Liver (tissue), 3 donors: ENCODE measurements at regions not wholly inside any gene's neighbourhood (a gene's known extent, or its start where the extent isn't known, plus 50 kb on each side); places are given as distances from the start of the nearest gene placed in this dataset.

Source experiments
- SP1 ChIP-seq: IDR thresholded peaks from 2 replicates; pipeline ENCODE4 v1.6.1; 2018; ENCODE audit warnings: antibody characterized with exemption, mild to moderate bottlenecking
- TAF1 ChIP-seq: conservative IDR thresholded peaks from 2 replicates; pipeline ENCODE4 v1.6.1; 2016; ENCODE audit warnings: antibody characterized with exemption, mild to moderate bottlenecking
- YY1 ChIP-seq: IDR thresholded peaks from 2 replicates; pipeline ENCODE4 v1.6.1; 2016; ENCODE audit warnings: antibody characterized with exemption, mild to moderate bottlenecking
- TF ChIP-seq, protein P1 (sequence below): fragments of 150-350 bp; IDR thresholded peaks from 2 replicates; pipeline ENCODE4 v1.5.1; 2017; ENCODE audit warnings: improper control_type of control experiment, low read depth, low read length; ENCODE audit not compliant: missing input control
- TF ChIP-seq, protein P2 (sequence below): IDR thresholded peaks from 2 replicates; pipeline ENCODE4 v1.6.1; 2016; ENCODE audit warnings: antibody characterized with exemption
- TF ChIP-seq, protein P3 (sequence below): IDR thresholded peaks from 2 replicates; pipeline ENCODE4 v1.6.1; 2016; ENCODE audit warnings: antibody characterized with exemption, mild to moderate bottlenecking
- TF ChIP-seq, protein P4 (sequence below): IDR thresholded peaks from 2 replicates; pipeline ENCODE4 v1.6.1; 2016; ENCODE audit warnings: antibody characterized with exemption
- TF ChIP-seq, protein P5 (sequence below): IDR thresholded peaks from 2 replicates; pipeline ENCODE4 v1.6.1; 2016; ENCODE audit warnings: antibody characterized with exemption
- donor health status: healthy.
- donor health status: healthy.

DNA sequence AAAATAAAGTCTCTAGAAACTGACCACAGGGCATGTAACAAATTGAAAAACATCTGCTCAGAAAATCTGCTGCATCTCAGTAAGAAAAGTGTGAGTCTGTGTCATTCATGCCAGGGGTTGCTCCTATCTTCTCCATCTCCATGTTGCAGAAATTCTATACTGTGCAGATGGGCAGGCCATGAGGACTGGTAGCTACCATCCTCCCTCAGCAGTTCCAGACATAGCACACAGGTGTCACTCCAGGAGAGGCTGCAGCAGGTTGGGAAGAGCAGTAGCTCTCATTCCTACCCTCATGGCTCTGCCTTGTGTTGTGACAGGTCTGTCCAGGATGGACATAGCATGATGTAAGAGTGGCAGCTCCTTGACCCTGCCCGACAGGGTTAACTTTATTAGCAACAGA is 173.4 kb downstream of the NDUFS4 start:
- TF ChIP-seq, protein P1, sequence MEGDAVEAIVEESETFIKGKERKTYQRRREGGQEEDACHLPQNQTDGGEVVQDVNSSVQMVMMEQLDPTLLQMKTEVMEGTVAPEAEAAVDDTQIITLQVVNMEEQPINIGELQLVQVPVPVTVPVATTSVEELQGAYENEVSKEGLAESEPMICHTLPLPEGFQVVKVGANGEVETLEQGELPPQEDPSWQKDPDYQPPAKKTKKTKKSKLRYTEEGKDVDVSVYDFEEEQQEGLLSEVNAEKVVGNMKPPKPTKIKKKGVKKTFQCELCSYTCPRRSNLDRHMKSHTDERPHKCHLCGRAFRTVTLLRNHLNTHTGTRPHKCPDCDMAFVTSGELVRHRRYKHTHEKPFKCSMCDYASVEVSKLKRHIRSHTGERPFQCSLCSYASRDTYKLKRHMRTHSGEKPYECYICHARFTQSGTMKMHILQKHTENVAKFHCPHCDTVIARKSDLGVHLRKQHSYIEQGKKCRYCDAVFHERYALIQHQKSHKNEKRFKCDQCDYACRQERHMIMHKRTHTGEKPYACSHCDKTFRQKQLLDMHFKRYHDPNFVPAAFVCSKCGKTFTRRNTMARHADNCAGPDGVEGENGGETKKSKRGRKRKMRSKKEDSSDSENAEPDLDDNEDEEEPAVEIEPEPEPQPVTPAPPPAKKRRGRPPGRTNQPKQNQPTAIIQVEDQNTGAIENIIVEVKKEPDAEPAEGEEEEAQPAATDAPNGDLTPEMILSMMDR = no peak
- TF ChIP-seq TAF1 (no peak), YY1 (no peak), SP1 (no peak)
- TF ChIP-seq, protein P2, sequence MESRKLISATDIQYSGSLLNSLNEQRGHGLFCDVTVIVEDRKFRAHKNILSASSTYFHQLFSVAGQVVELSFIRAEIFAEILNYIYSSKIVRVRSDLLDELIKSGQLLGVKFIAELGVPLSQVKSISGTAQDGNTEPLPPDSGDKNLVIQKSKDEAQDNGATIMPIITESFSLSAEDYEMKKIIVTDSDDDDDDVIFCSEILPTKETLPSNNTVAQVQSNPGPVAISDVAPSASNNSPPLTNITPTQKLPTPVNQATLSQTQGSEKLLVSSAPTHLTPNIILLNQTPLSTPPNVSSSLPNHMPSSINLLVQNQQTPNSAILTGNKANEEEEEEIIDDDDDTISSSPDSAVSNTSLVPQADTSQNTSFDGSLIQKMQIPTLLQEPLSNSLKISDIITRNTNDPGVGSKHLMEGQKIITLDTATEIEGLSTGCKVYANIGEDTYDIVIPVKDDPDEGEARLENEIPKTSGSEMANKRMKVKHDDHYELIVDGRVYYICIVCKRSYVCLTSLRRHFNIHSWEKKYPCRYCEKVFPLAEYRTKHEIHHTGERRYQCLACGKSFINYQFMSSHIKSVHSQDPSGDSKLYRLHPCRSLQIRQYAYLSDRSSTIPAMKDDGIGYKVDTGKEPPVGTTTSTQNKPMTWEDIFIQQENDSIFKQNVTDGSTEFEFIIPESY = no peak
- TF ChIP-seq, protein P3, sequence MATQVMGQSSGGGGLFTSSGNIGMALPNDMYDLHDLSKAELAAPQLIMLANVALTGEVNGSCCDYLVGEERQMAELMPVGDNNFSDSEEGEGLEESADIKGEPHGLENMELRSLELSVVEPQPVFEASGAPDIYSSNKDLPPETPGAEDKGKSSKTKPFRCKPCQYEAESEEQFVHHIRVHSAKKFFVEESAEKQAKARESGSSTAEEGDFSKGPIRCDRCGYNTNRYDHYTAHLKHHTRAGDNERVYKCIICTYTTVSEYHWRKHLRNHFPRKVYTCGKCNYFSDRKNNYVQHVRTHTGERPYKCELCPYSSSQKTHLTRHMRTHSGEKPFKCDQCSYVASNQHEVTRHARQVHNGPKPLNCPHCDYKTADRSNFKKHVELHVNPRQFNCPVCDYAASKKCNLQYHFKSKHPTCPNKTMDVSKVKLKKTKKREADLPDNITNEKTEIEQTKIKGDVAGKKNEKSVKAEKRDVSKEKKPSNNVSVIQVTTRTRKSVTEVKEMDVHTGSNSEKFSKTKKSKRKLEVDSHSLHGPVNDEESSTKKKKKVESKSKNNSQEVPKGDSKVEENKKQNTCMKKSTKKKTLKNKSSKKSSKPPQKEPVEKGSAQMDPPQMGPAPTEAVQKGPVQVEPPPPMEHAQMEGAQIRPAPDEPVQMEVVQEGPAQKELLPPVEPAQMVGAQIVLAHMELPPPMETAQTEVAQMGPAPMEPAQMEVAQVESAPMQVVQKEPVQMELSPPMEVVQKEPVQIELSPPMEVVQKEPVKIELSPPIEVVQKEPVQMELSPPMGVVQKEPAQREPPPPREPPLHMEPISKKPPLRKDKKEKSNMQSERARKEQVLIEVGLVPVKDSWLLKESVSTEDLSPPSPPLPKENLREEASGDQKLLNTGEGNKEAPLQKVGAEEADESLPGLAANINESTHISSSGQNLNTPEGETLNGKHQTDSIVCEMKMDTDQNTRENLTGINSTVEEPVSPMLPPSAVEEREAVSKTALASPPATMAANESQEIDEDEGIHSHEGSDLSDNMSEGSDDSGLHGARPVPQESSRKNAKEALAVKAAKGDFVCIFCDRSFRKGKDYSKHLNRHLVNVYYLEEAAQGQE = no peak
- TF ChIP-seq, protein P4, sequence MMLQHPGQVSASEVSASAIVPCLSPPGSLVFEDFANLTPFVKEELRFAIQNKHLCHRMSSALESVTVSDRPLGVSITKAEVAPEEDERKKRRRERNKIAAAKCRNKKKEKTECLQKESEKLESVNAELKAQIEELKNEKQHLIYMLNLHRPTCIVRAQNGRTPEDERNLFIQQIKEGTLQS = no peak
- TF ChIP-seq, protein P5, sequence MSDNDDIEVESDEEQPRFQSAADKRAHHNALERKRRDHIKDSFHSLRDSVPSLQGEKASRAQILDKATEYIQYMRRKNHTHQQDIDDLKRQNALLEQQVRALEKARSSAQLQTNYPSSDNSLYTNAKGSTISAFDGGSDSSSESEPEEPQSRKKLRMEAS = no peak
